ENCODE measurements at regions not wholly inside any gene's neighbourhood (a gene's known extent, or its start where the extent isn't known, plus 50 kb on each side); places are given as distances from the start of the nearest gene placed in this dataset.

DNA sequence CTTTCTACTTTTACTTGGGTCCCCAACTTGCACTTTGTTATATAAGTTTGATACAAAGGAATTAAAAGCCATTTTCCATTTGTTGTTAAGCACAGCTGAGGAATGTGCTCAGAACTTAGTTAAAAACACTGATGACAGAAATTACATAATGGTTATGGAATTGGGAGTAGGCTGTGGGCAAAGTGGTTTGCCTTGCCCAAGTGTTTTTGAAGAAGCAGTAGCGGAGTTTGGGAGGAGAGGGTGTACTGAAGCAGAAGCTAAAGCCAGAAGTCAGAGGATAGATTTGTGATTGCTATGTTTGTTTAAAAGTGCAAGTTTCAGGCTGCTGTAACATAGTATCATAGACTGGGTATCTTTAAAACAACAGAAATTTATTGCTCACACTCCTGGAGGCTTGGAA is 391.8 kb downstream of the DUSP10 start:
- Histone ChIP-seq H2BK12ac (ENCODE audit: low read length) (no peak overlapping the region), H4K8ac (ENCODE audit: low read depth, low read length) (no peak overlapping the region), H4K91ac (ENCODE audit: low read depth, low read length, poor library complexity) (no peak overlapping the region), H3K36me3 (replicated peaks in 1 of 2; ENCODE audit: control insufficient read depth in 2 of 2, insufficient read depth in 2 of 2, low read length in 2 of 2) (no peaks in the 10 kb centered on the region), H3K14ac (ENCODE audit: low read length) (no peak overlapping the region), H2AFZ (ENCODE audit: low read length) (no peak overlapping the region), H3K4me3 (ENCODE audit: low read length in 2 of 2) (no peak overlapping the region), H3K4me2 (ENCODE audit: insufficient read depth, low read length, poor library complexity, severe bottlenecking) (no peak overlapping the region), H3K18ac (ENCODE audit: low read length) (no peak overlapping the region), H2BK15ac (ENCODE audit: low read length) (no peak overlapping the region), H3K4me1 (ENCODE audit: control insufficient read depth in 2 of 2, insufficient read depth in 1 of 2, low read depth in 1 of 2, low read length in 2 of 2) (no peaks in the 10 kb centered on the region), H3K27me3 (ENCODE audit: control insufficient read depth in 3 of 3, insufficient read depth in 3 of 3, low read depth in 1 of 3, low read length in 3 of 3) (no peaks in the 10 kb centered on the region), H3K79me1 (ENCODE audit: low read depth, low read length) (no peaks in the 10 kb centered on the region), H2AK5ac (ENCODE audit: low read depth, low read length) (no peak overlapping the region), H3K4ac (ENCODE audit: low read length) (no peak overlapping the region), H3K9ac (ENCODE audit: low read depth, low read length, poor library complexity) (no peak overlapping the region), H3K9me3 (replicated peaks in 1 of 2; ENCODE audit: control insufficient read depth in 2 of 2, insufficient read depth in 1 of 2, low read depth in 1 of 2, low read length in 2 of 2) (no peaks in the 10 kb centered on the region), H2BK120ac (ENCODE audit: low read depth, low read length) (no peak overlapping the region), H3K23ac (ENCODE audit: low read depth, low read length, poor library complexity) (no peak overlapping the region), H3K27ac (replicated peaks; ENCODE audit: low read length) (no peak overlapping the region), H2BK5ac (ENCODE audit: low read length) (no peak overlapping the region)
- DNase-seq (ENCODE audit: low spot score): no peak
- WGBS, 2 donors (ENCODE audit: extremely low coverage in 2 of 2, insufficient read length in 2 of 2, insufficient replicate concordance in 1 of 2): no CpG with 5 or more reads among the region's 1 CpG

DNA sequence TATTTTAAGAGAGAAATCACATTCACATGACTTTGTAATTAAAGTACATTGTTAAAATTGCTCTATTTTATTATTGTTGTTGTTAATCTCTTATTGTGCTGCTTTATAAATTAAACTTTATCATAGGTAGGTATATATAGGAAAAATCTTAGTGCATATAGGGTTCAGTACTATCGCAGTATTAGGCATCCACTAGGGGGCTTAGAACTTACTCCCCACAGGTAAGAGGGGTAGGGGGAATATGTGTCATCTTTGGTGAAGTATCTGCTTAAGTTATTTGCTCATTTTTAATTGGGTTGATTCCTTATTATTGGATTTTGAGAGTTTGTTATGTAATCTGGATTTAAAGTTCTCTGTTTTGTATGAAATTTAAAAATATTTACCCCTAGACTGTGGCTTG is 385.2 kb downstream of the DUSP10 start:
- no peak overlapping the region for H2AFZ ChIP-seq (ENCODE audit: low read length)
- H3K18ac ChIP-seq (ENCODE audit: low read length): no peak overlapping the region
- H3K9ac ChIP-seq (ENCODE audit: low read depth, low read length, poor library complexity): no peak overlapping the region
- no peak overlapping the region for H3K4me2 ChIP-seq (ENCODE audit: insufficient read depth, low read length, poor library complexity, severe bottlenecking)
- H2BK5ac ChIP-seq (ENCODE audit: low read length): no peak overlapping the region
- peaks cover 0 to 1% of the 10 kb centered on the region in 2 donors for H3K4me1 ChIP-seq (ENCODE audit: control insufficient read depth in 2 of 2, insufficient read depth in 1 of 2, low read depth in 1 of 2, low read length in 2 of 2)
- WGBS, 2 donors (ENCODE audit: extremely low coverage in 2 of 2, insufficient read length in 2 of 2, insufficient replicate concordance in 1 of 2): no CpG with 5 or more reads among the region's 1 CpG
- H4K8ac ChIP-seq (ENCODE audit: low read depth, low read length): no peak overlapping the region
- no peak overlapping the region for H2BK12ac ChIP-seq (ENCODE audit: low read length)
- no peak overlapping the region for H3K4me3 ChIP-seq (ENCODE audit: low read length in 2 of 2)
- no peaks in the 10 kb centered on the region for H3K36me3 ChIP-seq (replicated peaks in 1 of 2; ENCODE audit: control insufficient read depth in 2 of 2, insufficient read depth in 2 of 2, low read length in 2 of 2)
- no peaks in the 10 kb centered on the region for H3K79me1 ChIP-seq (ENCODE audit: low read depth, low read length)
- H2BK15ac ChIP-seq (ENCODE audit: low read length): no peak overlapping the region
- H3K27me3 ChIP-seq (ENCODE audit: control insufficient read depth in 3 of 3, insufficient read depth in 3 of 3, low read depth in 1 of 3, low read length in 3 of 3): no peaks in the 10 kb centered on the region
- DNase-seq (ENCODE audit: low spot score): no peak
- H2BK120ac ChIP-seq (ENCODE audit: low read depth, low read length): no peak overlapping the region
- H4K91ac ChIP-seq (ENCODE audit: low read depth, low read length, poor library complexity): no peak overlapping the region
- no peak overlapping the region for H2AK5ac ChIP-seq (ENCODE audit: low read depth, low read length)
- no peaks in the 10 kb centered on the region for H3K9me3 ChIP-seq (replicated peaks in 1 of 2; ENCODE audit: control insufficient read depth in 2 of 2, insufficient read depth in 1 of 2, low read depth in 1 of 2, low read length in 2 of 2)
- H3K14ac ChIP-seq (ENCODE audit: low read length): no peak overlapping the region
- no peak overlapping the region for H3K23ac ChIP-seq (ENCODE audit: low read depth, low read length, poor library complexity)
- H3K27ac ChIP-seq (replicated peaks; ENCODE audit: low read length): no peak overlapping the region
- H3K4ac ChIP-seq (ENCODE audit: low read length): no peak overlapping the region

DNA sequence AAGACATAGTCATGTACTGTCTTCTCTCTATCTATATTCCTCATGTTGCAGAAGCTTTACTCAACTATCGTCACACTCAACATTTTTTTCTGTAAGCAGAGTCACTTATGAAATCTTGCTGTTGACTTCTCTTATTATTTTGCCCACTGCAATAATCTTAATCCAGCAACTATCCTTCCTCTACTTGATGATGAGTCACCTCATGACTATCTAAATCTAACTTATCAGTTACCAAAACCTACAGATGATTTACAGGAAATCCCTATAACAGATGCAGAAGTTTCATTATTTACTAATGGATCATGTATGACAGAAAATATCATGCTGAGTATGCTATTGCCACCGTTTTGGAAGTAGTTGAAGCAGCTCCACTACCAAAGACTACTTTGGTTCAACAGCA is 378.9 kb downstream of the DUSP10 start:
- Histone ChIP-seq H3K23ac (ENCODE audit: low read depth, low read length, poor library complexity) (no peak overlapping the region), H3K9ac (ENCODE audit: low read depth, low read length, poor library complexity) (no peak overlapping the region), H3K14ac (ENCODE audit: low read length) (no peak overlapping the region), H2BK15ac (ENCODE audit: low read length) (no peak overlapping the region), H2AK5ac (ENCODE audit: low read depth, low read length) (no peak overlapping the region), H3K79me1 (ENCODE audit: low read depth, low read length) (no peaks in the 10 kb centered on the region), H2BK5ac (ENCODE audit: low read length) (no peak overlapping the region), H4K91ac (ENCODE audit: low read depth, low read length, poor library complexity) (no peak overlapping the region), H3K9me3 (replicated peaks in 1 of 2; ENCODE audit: control insufficient read depth in 2 of 2, insufficient read depth in 1 of 2, low read depth in 1 of 2, low read length in 2 of 2) (no peaks in the 10 kb centered on the region), H3K4me1 (ENCODE audit: control insufficient read depth in 2 of 2, insufficient read depth in 1 of 2, low read depth in 1 of 2, low read length in 2 of 2) (peaks cover 0 to 1% of the 10 kb centered on the region in 2 donors), H2AFZ (ENCODE audit: low read length) (no peak overlapping the region), H2BK12ac (ENCODE audit: low read length) (no peak overlapping the region), H3K36me3 (replicated peaks in 1 of 2; ENCODE audit: control insufficient read depth in 2 of 2, insufficient read depth in 2 of 2, low read length in 2 of 2) (no peaks in the 10 kb centered on the region), H3K4ac (ENCODE audit: low read length) (no peak overlapping the region), H2BK120ac (ENCODE audit: low read depth, low read length) (no peak overlapping the region), H3K18ac (ENCODE audit: low read length) (no peak overlapping the region), H4K8ac (ENCODE audit: low read depth, low read length) (no peak overlapping the region), H3K4me3 (ENCODE audit: low read length in 2 of 2) (no peak overlapping the region), H3K27ac (replicated peaks; ENCODE audit: low read length) (no peak overlapping the region), H3K4me2 (ENCODE audit: insufficient read depth, low read length, poor library complexity, severe bottlenecking) (no peak overlapping the region), H3K27me3 (ENCODE audit: control insufficient read depth in 3 of 3, insufficient read depth in 3 of 3, low read depth in 1 of 3, low read length in 3 of 3) (no peaks in the 10 kb centered on the region)
- DNase-seq (ENCODE audit: low spot score): no peak
- no CpG with 5 or more reads among the region's 2 CpGs for WGBS, 2 donors (ENCODE audit: extremely low coverage in 2 of 2, insufficient read length in 2 of 2, insufficient replicate concordance in 1 of 2)

DNA sequence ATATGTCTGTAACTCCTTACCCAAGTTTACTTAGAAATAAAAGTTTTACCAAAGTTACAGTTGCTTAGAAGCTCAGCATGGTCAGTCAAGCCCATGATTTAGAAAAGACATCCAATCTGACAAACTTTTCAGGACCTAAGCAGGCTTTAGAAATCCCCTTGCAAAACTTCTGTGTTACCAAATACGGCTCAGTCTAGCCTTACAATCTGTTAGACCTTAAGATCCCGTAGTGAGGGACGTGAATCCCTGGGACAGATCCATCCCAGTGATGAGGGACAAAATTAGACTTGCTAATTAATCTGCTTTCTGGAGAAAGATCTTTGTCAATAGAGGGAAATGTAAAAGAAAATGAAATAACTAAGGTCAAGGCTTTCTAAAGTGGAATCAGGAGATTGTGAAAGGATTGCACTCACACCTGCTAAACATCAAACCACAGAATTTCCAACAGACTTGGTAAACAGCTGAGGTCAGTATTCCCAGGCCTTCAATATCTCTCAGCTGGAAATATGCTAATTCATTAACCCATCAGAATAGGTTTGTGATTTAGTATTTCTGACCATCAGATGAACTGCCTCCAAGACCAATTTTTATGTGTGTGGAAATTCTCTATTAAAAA is 375.3 kb downstream of the DUSP10 start:
- Histone ChIP-seq H4K91ac (ENCODE audit: low read depth, low read length, poor library complexity) (no peak overlapping the region), H3K18ac (ENCODE audit: low read length) (no peak overlapping the region), H4K8ac (ENCODE audit: low read depth, low read length) (no peak overlapping the region), H2BK5ac (ENCODE audit: low read length) (no peak overlapping the region), H2AFZ (ENCODE audit: low read length) (no peak overlapping the region), H3K27ac (replicated peaks; ENCODE audit: low read length) (no peak overlapping the region), H2AK5ac (ENCODE audit: low read depth, low read length) (no peak overlapping the region), H3K4me2 (ENCODE audit: insufficient read depth, low read length, poor library complexity, severe bottlenecking) (no peak overlapping the region), H2BK15ac (ENCODE audit: low read length) (no peak overlapping the region), H3K4ac (ENCODE audit: low read length) (no peak overlapping the region), H3K36me3 (replicated peaks in 1 of 2; ENCODE audit: control insufficient read depth in 2 of 2, insufficient read depth in 2 of 2, low read length in 2 of 2) (no peaks in the 10 kb centered on the region), H3K27me3 (ENCODE audit: control insufficient read depth in 3 of 3, insufficient read depth in 3 of 3, low read depth in 1 of 3, low read length in 3 of 3) (no peaks in the 10 kb centered on the region), H3K4me3 (ENCODE audit: low read length in 2 of 2) (no peak overlapping the region), H3K14ac (ENCODE audit: low read length) (no peak overlapping the region), H3K4me1 (ENCODE audit: control insufficient read depth in 2 of 2, insufficient read depth in 1 of 2, low read depth in 1 of 2, low read length in 2 of 2) (no peaks in the 10 kb centered on the region), H3K9me3 (replicated peaks in 1 of 2; ENCODE audit: control insufficient read depth in 2 of 2, insufficient read depth in 1 of 2, low read depth in 1 of 2, low read length in 2 of 2) (no peaks in the 10 kb centered on the region), H3K79me1 (ENCODE audit: low read depth, low read length) (peaks cover 1% of the 10 kb centered on the region), H3K23ac (ENCODE audit: low read depth, low read length, poor library complexity) (no peak overlapping the region), H2BK120ac (ENCODE audit: low read depth, low read length) (no peak overlapping the region), H2BK12ac (ENCODE audit: low read length) (no peak overlapping the region), H3K9ac (ENCODE audit: low read depth, low read length, poor library complexity) (no peak overlapping the region)
- no peak for DNase-seq (ENCODE audit: low spot score)
- WGBS, 2 donors (ENCODE audit: extremely low coverage in 2 of 2, insufficient read length in 2 of 2, insufficient replicate concordance in 1 of 2): no CpG with 5 or more reads among the region's 3 CpGs

Data from neuronal stem cell (in vitro differentiated cells).